NCI-H524 treated with DMSO at 0.1 percent for 48 hours (cell line): ENCODE measurements at regions not wholly inside any gene's neighbourhood (a gene's known extent, or its start where the extent isn't known, plus 50 kb on each side); places are given as distances from the start of the nearest gene placed in this dataset.

Experiments
- DNase-seq: peaks from one replicate; lab custom pipeline; 2025; lab: John Stamatoyannopoulos, UW

GRCh38 chr6:133583907-133584427 lies 304.9 kb upstream of the TCF21 start:
- no peak for DNase-seq

- no peak for DNase-seq
Observed at GRCh38 chr6:133584823-133585222, 304.1 kb upstream of the TCF21 start.

GRCh38 chr6:133585978-133586377 lies 302.9 kb upstream of the TCF21 start:
- DNase-seq: no peak

DNA sequence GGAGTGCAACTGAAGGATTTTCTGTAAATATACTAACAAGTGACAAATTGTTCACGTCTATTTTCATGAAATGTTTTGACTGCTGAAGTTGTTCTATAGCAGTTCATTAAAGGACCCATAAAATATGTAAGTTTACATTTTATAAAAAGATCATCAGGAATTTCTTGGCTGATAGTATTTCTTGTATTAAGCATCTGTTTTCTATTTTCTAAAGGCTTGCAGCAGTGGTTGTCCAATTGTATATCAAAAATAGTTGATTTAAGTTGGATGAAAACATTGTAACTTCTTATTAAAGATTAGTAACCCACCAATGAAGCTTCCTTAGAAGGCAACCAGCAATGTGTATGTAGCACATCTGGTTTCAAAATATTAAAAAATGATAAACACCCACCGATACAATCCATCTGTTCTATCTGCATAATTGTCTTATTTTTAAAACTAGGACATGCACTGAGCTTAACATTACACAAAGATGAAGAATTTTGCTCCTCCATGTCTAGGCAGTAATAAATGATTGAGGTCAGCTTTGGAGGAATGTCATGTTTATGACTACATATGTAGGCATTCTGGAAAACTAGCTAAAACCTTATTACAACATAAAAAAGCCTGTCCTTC lies 301.3 kb upstream of the TCF21 start:
- no peak for DNase-seq

GRCh38 chr6:133590196-133590595 lies 298.7 kb upstream of the TCF21 start:
- no peak for DNase-seq

GRCh38 chr6:133590814-133591213 lies 298.1 kb upstream of the TCF21 start:
- no peak for DNase-seq

DNA sequence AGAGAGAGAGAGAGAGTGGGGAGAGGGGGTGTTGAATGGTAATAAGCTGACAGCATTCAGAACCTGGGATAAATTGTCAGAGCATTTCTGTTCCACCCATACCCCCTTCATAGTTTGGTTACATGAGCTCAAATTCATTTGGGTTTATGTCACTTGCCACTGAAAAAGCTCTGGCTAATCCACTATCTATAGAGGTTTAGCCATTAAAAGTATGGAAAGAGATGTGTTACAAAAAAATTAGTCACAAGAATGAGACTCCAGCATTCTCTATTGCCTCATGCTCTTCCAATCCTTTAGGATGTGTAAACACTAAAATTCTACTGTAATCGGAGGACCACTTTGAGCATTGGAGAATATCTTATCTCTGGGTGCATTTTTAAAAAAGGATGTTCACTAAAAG lies 297.6 kb upstream of the TCF21 start:
- no peak for DNase-seq

DNA sequence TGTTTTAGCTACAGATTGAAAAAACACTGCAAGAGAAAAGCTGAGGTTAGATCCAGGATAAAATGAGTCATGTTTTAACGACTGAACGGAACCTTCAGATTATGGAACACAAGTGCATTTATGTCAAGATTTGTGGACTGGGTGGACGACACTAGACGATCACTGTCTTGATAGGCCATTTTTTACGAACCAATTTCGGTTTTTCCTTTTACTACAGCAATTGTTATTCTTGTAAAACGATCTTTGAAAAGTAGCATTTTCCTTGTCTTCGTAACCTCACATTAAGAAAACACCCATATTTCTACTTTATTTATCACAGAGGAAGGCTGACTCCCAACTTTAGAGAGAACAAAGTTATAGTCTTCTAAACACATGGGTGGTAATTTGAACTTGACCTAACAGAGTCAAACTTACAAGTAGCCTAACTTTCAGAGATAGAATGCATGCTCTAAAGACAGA lies 294.2 kb upstream of the TCF21 start:
- no peak for DNase-seq

GRCh38 chr6:133595111-133595761 lies 293.7 kb upstream of the TCF21 start:
- no peak for DNase-seq

GRCh38 chr6:133606852-133607251 lies 282.1 kb upstream of the TCF21 start:
- no peak for DNase-seq

- DNase-seq: no peak
Observed at GRCh38 chr6:133608620-133609019, 280.3 kb upstream of the TCF21 start.

GRCh38 chr6:133609415-133610226 lies 279.3 kb upstream of the TCF21 start:
- no peak for DNase-seq

GRCh38 chr6:133610227-133610840 lies 278.6 kb upstream of the TCF21 start:
- DNase-seq: no peak

DNA sequence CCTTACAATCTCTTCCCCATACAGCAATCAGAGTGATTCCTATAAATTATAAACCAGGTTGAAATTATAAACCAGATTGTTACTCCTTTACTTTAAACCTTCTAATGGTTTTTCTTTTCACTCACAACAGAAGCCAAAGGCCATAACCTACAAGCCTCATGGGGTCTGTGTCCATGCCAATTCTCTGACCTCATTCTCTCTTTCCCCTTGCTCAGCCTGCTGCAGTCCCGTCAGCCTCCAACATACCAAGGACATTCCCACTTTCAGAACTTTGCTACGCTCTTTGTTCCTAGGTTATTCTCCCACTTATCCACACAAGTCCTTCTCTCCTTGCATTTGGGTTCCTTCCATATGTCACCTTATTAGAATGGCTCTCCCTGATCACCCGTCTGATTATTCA lies 277.9 kb upstream of the TCF21 start:
- DNase-seq: no peak

DNA sequence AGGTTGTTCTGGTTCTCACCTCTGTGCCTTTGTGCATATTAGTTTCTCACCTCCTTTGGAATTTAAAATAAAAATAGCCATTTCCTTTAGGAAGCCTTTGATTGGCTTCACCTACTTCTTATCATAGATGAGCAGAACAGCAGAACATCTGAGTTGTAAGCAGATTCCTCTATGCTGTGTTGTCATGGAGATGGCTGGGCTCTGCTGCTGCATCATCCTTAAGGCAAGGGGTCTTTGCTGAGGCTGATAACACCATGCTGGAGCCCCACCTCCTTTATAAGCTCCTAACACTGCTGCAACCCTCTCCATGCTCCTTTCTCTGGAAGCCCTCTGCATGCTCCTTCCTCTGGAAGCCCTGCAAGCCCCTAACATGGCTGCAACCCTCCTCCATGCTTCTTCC lies 276.5 kb upstream of the TCF21 start:
- no peak for DNase-seq

- DNase-seq: no peak
Observed at GRCh38 chr6:133613211-133613610, 275.7 kb upstream of the TCF21 start.

GRCh38 chr6:133621751-133622150 lies 267.2 kb upstream of the TCF21 start:
- no peak for DNase-seq

GRCh38 chr6:133623065-133623464 lies 265.8 kb upstream of the TCF21 start:
- no peak for DNase-seq

DNA sequence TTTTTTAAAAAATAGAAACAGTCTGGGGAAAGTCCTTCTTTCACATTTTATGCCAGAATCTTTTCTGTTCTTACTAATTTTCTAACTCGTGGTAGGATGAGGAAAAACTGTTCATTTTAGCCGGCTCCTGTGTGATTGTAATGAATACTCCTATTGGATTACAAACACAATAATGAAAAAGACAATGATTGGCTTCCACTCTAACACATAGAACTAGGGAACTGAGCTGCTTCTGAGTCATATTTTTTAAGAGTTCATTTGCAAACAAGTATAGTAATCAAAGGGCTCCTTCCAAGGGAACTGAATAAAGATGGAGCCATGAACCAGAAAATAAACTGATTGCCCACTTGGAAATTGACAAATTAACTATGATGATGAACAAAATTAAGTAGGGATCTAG lies 265.3 kb upstream of the TCF21 start:
- no peak for DNase-seq

GRCh38 chr6:133626096-133626666 lies 262.7 kb upstream of the TCF21 start:
- no peak for DNase-seq

DNA sequence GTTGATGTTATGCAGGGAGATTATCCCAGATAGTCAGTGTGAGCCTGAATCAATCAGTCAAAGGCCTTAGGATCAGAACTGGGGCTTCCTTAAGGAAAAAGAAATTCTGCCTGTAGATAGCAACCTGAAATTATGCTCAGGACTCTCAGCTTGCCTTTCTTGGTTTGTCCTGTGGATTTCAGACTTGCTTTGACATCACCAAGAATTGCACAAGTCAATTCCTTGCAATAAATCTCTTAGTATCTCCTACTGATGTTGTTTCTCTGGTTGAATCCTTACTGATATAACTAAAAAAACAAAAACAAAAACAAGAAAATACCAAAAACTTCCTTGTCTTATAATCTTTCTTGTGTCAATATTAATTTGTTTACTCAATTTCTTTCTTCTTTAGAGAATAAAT lies 258.9 kb upstream of the TCF21 start:
- no peak for DNase-seq

DNA sequence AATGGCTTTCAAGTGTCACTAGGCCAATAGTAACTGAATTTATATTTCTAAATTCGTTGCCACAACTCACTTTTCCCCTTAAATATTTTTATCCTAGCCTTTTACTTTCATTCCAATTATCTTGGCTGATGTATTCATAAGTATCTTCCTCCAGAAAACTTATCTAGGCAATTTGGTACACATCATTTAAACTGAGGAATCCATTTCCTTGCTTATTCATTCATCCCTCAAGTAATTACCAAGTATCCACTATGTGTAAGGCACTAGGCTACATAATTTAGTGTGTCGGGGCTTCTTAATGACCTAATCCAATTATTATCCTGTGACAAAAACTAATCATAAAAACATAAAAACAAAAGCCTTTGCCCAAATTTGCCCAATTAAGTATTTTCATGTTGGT lies 258.3 kb upstream of the TCF21 start:
- DNase-seq: no peak
